Left lung (tissue), 4 donors: ENCODE measurements at regions not wholly inside any gene's neighbourhood (a gene's known extent, or its start where the extent isn't known, plus 50 kb on each side); places are given as distances from the start of the nearest gene placed in this dataset.

Source experiments
- ATAC-seq: fragments of 200-7000 bp; cut with Tn5 transposase; one replicate; pipeline ENCODE4 v1.9.1; 2020; ENCODE audit warnings: moderate library complexity
- DNase-seq, 4 donors: peaks; one replicate each; pipeline ENCODE4 v3.0.0-alpha.2; 2013 to 2020
- H3K27ac ChIP-seq, 2 donors: fragments of 200-600 bp; sonication (generic) in 1 of 2; one replicate each; pipeline versions ENCODE4 v1.5.0 to v1.8.0; 2020 to 2021
- H3K27me3 ChIP-seq, 2 donors: fragments of 200-600 bp; sonication (generic) in 1 of 2; one replicate each; pipeline versions ENCODE4 v1.5.0 to v1.8.0; 2020 to 2021
- H3K36me3 ChIP-seq, 2 donors: fragments of 200-600 bp; sonication (generic) in 1 of 2; one replicate each; pipeline versions ENCODE4 v1.5.0 to v1.8.0; 2020 to 2021
- H3K4me1 ChIP-seq, 2 donors: fragments of 200-600 bp; one replicate each; pipeline ENCODE4 v1.8.0; 2021
- H3K4me3 ChIP-seq, 2 donors: fragments of 200-600 bp; sonication (generic) in 1 of 2; one replicate each; pipeline versions ENCODE4 v1.5.0 to v1.8.0; 2020 to 2021; ENCODE audit warnings: mild to moderate bottlenecking in 1 of 2
- H3K9me3 ChIP-seq, 2 donors: fragments of 200-600 bp; sonication (generic) in 1 of 2; one replicate each; pipeline versions ENCODE4 v1.5.0 to v1.8.0; 2020 to 2021
- intact Hi-C, 2 donors: fragments of 100-400 bp; cut with DNase I; formaldehyde crosslinking; loops; one replicate each; pipeline versions ENCODE4 v1.11.2 to v1.14.2; 2022
- TF ChIP-seq, protein P1 (sequence below), 2 donors: fragments of 200-600 bp; sonication (generic) in 1 of 2; IDR thresholded peaks; one replicate each; pipeline versions ENCODE4 v1.5.0 to v1.8.0; 2021; ENCODE audit warnings: antibody characterized with exemption in 2 of 2
- donor health status: DM: no; HTN: yes; CAD: no.
- donor health status: DM: no; HTN: no; CAD: no.

DNA sequence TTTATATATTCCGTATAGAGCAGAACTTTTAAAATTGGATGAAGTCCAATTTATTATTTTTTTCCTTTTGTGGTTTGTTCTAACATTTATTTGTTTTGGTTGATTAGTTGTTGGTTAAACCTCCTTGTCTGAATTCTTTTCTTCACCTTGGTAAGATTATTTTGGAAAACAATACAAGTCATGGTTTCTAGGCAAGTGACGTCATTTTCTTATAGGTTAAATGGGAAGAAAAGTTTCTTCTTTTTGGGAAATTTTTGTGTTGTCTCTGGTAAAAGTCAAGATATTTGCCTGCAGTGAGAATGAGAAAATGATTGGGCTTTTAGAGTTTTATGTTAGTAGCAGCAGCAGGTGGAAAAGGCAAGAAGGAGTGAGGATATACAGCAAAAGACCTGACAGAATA, 197.9 kb downstream of the OTOR start:
- TF ChIP-seq, protein P1, sequence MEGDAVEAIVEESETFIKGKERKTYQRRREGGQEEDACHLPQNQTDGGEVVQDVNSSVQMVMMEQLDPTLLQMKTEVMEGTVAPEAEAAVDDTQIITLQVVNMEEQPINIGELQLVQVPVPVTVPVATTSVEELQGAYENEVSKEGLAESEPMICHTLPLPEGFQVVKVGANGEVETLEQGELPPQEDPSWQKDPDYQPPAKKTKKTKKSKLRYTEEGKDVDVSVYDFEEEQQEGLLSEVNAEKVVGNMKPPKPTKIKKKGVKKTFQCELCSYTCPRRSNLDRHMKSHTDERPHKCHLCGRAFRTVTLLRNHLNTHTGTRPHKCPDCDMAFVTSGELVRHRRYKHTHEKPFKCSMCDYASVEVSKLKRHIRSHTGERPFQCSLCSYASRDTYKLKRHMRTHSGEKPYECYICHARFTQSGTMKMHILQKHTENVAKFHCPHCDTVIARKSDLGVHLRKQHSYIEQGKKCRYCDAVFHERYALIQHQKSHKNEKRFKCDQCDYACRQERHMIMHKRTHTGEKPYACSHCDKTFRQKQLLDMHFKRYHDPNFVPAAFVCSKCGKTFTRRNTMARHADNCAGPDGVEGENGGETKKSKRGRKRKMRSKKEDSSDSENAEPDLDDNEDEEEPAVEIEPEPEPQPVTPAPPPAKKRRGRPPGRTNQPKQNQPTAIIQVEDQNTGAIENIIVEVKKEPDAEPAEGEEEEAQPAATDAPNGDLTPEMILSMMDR (IDR thresholded peaks at IDR 0.05) = no peak
- intact Hi-C loops = no loop called here
- no peak for ATAC-seq
- Histone ChIP-seq H3K27me3 (no peaks in the 10 kb centered on the region), H3K27ac (no peak overlapping the region), H3K4me1 (no peaks in the 10 kb centered on the region), H3K4me3 (no peak overlapping the region), H3K36me3 (no peaks in the 10 kb centered on the region), H3K9me3 (peaks cover 0 to 12% of the 10 kb centered on the region in 2 donors)
- DNase-seq = no peak

DNA sequence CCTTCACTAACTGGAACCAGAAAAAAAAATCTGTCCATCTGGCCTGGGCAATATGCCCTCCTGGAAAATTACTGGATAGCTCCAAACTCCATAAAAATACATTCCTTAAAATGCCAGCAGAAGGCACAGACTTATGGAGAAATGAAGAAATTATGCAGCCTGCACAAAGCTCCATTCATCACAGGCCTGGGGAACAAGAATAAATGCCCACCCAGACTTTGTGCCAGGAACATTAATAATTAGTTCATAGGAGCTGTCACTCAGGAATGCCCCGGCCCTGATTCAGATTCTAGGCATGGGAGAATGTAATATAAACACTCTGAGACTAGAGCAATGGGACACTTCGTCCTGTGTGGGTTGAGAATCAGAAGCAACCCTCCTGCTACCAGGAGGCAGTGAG, 199.3 kb downstream of the OTOR start:
- intact Hi-C loops = no loop called here
- TF ChIP-seq, protein P1 (IDR thresholded peaks at IDR 0.05) = no peak
- Histone ChIP-seq H3K9me3 (peaks cover 0 to 14% of the 10 kb centered on the region in 2 donors), H3K27ac (no peak overlapping the region), H3K4me1 (no peaks in the 10 kb centered on the region), H3K27me3 (no peaks in the 10 kb centered on the region), H3K4me3 (no peak overlapping the region), H3K36me3 (no peaks in the 10 kb centered on the region)
- DNase-seq (no peak), ATAC-seq (no peak)

DNA sequence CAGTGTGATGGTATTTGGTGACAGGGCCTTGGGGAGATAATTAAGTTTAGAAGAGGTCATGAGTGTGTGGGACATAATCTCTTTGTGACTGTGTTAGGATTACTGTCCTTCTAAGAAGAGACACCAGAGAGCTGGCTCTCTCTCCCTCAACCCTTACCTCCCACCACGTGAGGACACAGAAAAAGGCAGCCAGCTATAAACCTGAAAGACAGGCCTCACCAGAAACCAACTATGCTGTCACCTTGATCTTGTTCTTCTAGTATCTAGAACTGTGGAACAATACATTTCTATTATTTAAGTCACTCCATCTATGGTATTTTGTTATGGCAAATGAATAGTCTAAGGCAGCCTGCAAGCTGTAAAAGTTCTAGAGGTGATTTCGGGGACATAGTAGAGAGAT, 203.7 kb downstream of the OTOR start:
- DNase-seq (no peak), ATAC-seq (no peak)
- Histone ChIP-seq H3K4me1 (no peaks in the 10 kb centered on the region), H3K27ac (no peak overlapping the region), H3K4me3 (no peak overlapping the region), H3K27me3 (no peaks in the 10 kb centered on the region), H3K9me3 (peaks cover 0 to 14% of the 10 kb centered on the region in 2 donors), H3K36me3 (no peaks in the 10 kb centered on the region)
- TF ChIP-seq, protein P1 (IDR thresholded peaks at IDR 0.05) = no peak
- intact Hi-C loops = no loop called here

DNA sequence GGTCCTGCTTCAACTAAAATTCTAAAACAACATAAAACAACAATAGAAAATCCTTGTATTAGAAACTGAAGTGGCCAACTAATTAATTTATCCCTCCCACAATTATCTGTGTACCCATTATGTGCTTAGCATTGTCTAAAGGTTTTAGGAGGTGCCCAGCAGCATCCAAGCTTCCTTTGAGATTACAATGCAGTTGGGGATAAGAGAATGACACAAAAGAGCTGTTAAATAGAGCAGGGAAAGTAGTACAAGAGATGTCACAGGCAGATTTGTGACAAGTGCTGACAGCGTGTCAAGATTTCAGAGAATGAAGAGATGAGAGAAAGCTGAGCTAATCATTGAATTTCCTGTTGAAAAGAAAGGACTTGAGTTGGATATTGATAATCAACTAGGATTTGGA, 204.8 kb downstream of the OTOR start:
- Histone ChIP-seq H3K9me3 (peaks cover 0 to 14% of the 10 kb centered on the region in 2 donors), H3K27ac (no peak overlapping the region), H3K36me3 (no peaks in the 10 kb centered on the region), H3K27me3 (no peaks in the 10 kb centered on the region), H3K4me3 (no peak overlapping the region), H3K4me1 (no peaks in the 10 kb centered on the region)
- TF ChIP-seq, protein P1 (IDR thresholded peaks at IDR 0.05) = no peak
- intact Hi-C loops = no loop called here
- ATAC-seq (no peak), DNase-seq (no peak)

DNA sequence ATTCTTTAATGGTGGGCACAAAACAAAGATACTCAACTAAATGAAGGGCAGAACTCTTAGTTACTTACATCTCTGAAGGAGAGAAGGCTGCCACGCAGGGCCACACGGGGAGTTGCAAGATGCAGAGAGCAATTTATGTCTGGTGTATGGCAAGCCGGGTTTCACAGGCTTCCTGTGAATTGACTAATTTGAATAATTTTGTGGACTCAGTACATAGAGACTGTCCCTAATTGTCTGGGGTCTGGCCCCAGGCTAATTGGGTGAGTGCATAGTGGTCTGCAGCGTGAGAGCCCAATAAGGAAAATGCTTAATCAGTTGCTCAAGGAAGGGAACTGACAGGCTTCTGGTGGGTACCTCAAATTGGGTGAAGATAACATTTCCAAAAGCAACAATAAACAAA, 205.7 kb downstream of the OTOR start:
- H3K9me3 ChIP-seq = peaks cover 0 to 14% of the 10 kb centered on the region in 2 donors
- DNase-seq = no peak
- no peak for ATAC-seq
- H3K4me3 ChIP-seq = no peak overlapping the region
- H3K27me3 ChIP-seq = no peaks in the 10 kb centered on the region
- TF ChIP-seq, protein P1 (IDR thresholded peaks at IDR 0.05) = no peak
- no peak overlapping the region for H3K27ac ChIP-seq
- H3K36me3 ChIP-seq = no peaks in the 10 kb centered on the region
- H3K4me1 ChIP-seq = no peaks in the 10 kb centered on the region
- intact Hi-C loops = no loop called here
